ENCODE measurements at regions not wholly inside any gene's neighbourhood (a gene's known extent, or its start where the extent isn't known, plus 50 kb on each side); places are given as distances from the start of the nearest gene placed in this dataset.
"Not testable (repeated sequence)": the region's sequence is repeated elsewhere in the genome, so short reads cannot be mapped to it uniquely, and the experiment has no call there.

GRCh38 chr4:32824336-32824735 is 2104.2 kb downstream of the PCDH7 start:
- no peak for DNase-seq

GRCh38 chr4:32826169-32826568 is 2106.0 kb downstream of the PCDH7 start:
- no peak for DNase-seq

DNA sequence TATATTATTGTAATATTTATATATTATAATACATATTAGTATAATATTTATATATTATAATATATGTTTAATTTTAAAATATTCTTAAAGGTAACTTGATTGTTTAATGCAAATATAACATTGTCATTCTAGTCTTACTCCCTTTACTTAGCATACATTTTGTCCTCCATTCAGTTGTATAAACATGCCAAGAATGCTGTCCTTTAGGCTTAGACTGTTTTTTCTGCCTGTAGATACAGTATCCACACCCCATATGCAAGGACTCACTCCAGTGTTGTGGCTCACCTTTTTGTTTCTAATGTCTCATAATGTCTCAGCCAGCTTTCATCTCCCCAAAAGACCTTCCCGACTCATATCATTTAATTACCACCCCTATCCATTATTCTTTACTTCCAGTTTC is 2110.0 kb downstream of the PCDH7 start:
- no peak for DNase-seq

DNA sequence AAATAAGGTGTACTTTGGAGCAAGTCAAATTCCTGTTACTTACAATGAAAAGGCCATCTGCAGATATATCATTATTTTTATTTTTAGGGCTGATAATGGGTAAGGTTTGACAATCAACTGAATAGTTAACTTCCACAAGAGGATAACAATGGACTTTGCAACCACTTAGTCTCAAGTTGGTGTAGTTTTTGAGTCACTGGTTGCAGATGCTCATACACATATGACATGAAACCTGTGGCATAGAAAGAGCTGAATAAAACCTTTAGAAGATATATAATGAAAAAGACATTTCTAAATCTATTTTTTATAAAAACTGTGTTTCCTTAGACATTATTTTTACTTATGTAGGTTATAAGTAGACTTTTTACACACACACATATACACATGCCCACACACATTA is 2110.9 kb downstream of the PCDH7 start:
- no peak for DNase-seq

DNA sequence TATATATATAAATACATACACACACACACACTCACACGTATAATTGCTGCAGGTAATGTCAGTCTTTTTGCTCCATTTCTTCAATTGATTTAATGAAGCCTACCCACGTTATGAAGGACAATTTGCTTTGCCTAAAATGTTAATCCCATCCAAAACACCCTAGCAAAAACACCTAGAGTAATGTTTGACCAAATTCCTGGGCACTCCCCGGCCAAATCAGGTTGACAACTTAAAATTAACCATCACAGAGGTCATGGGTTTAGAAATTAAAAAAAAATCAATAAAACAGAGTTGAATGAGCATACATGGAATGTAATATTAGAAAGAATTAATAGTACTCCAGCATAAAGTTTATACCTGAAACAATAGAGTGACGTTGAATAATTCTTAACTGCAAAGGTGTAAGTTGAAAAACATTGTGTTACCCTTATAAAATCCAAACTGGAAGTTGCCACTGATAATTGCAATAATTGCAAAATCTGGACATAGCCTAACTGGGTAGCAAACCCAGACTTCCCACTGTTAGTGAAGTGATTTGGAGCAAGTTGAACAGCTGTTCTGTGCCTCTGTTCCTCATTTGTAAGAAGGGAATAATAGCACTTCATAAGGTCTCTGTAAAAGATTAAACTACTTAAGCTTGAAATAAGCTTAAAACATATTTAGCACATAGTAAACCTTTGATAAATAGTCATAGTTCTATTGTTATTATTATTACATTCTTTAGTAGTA is 2120.5 kb downstream of the PCDH7 start:
- no peak for DNase-seq

DNA sequence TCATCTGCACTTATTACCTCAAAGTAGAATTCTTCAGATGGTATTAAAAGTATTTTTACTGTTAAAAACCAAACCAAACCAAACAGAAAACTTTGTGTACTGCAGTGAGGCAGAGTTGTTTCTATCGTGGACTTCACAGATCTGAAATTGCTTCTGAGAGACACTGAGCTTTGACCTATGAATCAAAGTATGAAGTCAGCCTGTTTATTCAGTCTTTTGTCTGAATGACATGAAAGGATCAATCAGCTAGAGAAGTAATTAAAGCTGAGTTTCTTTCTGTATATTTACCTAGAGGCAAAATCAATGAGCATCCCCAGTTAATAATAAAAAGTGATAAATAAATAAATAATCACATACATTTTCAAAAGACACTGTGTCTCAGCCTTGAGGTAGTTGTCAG is 2121.0 kb downstream of the PCDH7 start:
- DNase-seq = no peak

- no peak for DNase-seq
Observed at GRCh38 chr4:32847461-32847860, 2127.3 kb downstream of the PCDH7 start.

DNA sequence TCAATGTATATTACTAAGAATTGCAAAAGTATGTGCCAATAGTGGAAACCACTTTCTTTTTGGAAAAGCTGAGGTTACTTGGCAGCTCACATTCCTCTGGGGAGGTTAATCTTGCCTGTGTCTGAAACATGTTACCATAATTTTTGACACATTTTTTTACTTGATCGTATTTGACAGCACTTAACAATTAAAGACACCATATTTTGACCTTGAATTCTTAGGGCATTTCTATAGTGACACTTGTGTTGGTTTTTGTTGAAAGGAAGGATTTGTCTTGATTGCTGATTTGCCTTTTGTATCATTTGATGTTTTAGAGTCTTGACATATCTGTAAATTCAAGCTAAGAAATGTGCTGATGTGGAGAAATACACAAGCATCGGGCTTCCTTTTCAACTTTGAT is 2135.5 kb downstream of the PCDH7 start:
- no peak for DNase-seq

DNA sequence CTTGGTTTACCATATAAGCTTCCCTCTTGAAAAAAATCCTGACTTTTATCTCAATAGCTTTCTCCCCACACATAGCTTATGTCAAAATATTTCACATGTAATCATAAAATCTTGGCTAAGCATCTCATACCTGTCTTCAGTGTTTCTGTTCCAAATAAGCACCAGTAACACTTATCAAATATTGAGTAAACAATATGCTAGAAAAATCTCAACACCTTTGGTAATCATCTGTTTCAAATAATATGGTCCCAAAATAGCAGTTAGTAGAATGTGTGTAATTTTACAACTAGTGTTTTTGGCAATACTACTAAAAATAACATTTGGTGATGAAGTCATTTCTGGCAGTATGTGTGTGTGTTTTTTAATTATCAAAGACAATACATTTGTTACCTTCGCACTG is 2138.2 kb downstream of the PCDH7 start:
- no peak for DNase-seq

GRCh38 chr4:32858971-32859370 is 2138.8 kb downstream of the PCDH7 start:
- DNase-seq = no peak

DNA sequence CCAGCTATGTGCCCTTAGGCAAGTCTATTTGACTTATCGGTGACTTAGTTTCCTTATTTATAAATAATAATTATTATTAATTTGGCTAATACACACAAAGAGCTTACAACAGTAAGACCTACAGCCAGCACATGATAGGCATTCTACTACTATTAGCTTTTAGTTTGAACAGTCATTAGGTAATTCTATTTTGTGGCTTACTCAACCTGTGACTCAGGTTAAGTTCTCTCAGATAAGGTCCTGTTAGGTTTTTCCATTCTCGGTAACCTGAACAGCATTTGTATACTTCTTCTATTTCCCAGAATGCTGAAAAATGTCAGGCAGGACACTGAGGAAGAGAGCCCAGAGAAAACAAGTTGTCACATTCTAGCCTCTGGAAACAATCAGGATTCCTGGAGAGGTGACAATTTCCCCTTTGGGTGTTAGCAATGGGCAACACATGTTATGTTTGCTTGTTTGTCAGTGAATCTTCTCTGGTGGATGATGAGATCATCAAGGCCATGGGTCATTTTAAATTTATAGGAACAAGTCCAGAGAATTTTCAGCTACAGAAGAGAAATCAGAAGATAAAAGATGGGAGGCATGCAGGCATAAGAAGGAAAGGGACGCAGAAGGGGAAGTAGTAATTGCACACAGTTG is 2144.7 kb downstream of the PCDH7 start:
- no peak for DNase-seq

DNA sequence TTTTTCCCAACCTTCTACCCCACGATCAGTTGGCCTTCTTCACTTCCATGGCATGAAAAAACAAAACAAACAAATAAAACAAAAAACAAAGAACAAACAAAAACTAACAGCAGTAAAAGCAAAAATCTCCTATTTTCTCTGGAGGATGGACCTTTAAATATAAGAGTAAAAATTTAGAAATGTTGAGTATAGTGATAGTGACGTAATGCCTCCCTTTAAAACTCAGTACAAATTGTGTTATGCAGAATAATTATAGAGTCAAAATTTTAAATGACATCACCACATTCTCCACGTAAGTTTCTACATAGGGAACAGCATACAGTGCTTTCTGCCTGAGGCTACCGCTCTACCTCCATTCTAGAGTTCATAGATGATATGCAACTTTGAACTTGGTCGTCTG is 2156.4 kb downstream of the PCDH7 start:
- DNase-seq = no peak

GRCh38 chr4:32879913-32880312 is 2159.7 kb downstream of the PCDH7 start:
- DNase-seq = no peak

DNA sequence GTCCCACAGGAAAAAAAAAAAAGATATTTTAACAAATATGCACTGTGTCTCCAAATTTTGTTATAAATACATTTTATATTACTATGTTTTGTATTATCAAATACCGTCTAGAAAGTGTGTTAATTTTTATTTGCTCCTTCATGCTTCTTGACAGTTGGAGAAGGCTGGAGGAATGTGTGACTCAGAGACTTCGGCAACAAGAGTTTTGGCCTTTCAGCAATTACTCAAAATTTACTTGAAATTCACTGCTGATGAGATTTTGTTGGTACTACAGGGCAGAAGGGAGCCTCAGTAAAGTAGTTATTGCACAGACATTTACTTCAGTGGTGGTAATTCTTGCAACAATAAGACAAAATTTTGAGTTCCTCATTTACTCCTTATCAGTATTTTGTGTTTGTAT is 2164.0 kb downstream of the PCDH7 start:
- no peak for DNase-seq

- DNase-seq = no peak
Observed at GRCh38 chr4:32890398-32890797, 2170.2 kb downstream of the PCDH7 start.

- no peak for DNase-seq
Observed at GRCh38 chr4:32909053-32909452, 2188.9 kb downstream of the PCDH7 start.

DNA sequence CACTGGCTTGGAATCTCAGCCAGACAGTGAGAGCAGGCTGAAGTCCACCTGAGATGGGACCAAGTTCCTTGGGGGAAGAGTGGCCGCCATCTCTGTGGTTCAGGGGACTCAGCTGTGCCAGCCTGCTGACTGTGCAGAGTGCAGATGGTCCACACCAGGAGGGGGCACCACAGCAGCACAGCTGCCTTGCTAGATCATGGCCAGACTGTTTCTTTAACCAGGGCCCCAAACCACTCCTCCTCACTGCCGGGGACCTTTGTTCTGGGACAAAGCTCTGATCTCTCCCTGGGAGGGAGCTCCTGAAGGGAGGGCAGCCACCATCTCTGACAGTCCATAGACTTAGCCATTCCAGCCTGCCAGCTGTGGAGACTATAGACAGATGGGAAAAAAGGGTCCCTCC is 2189.6 kb downstream of the PCDH7 start:
- no peak for DNase-seq

DNA sequence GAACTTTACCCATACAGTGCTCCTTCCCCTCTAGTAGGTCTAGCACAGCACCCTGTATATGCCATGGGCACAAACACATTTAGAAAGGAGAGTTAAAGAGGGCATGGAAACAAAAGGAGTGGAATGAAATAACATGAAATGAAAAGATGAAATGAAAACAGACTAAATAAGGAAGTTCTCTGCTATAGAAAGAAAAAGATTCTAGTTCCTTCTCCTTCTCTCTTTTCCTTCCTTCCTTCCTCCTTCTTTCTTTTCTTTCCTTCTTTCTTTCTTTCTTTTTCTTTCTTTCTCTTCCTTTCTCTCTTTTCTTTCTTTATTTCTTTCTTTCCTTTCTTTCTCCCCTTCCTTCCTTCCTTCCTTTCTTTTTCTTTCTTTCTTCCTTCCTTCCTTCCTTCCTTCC is 2197.4 kb downstream of the PCDH7 start:
- no peak for DNase-seq

GRCh38 chr4:32929796-32930699 is 2209.9 kb downstream of the PCDH7 start:
- no peak for DNase-seq

DNA sequence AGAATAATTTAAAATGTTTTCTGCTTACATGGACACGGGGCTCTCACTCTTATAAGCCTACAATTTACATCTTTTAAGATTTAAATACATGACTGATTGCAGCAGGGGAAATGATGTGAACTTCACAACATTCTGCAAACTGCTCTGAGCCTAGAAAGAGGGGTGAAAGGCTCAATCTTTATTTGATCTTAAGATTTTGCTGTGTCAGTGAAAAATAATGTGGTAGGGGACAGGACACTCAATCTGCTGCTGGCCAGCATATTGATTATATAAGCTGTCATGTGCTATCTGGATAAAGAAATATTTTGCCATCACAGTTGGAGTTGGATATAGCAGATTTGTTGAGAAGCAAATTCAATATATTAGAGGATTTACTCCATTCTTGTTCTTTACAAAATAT is 2210.5 kb downstream of the PCDH7 start:
- DNase-seq = no peak

GRCh38 chr4:32931475-32931874 is 2211.3 kb downstream of the PCDH7 start:
- no peak for DNase-seq

DNA sequence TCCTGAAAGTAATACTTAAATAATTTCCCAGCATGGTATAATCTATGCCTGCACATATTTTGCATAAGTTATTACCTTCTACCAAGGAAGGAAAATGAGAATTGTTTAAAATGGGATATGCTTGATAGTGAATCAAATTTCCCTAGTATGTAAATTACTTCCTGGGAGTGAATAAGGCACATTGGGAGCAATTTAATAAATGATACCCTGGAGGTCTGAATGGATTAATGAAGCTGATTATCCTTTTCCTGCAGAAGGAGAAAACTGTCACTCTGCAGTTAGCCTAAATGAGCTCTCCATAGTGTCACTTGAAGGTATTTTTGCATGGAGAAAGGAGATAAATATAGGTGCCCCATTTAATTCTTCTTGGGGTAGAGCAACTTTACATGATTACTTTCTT is 2212.0 kb downstream of the PCDH7 start:
- no peak for DNase-seq

DNA sequence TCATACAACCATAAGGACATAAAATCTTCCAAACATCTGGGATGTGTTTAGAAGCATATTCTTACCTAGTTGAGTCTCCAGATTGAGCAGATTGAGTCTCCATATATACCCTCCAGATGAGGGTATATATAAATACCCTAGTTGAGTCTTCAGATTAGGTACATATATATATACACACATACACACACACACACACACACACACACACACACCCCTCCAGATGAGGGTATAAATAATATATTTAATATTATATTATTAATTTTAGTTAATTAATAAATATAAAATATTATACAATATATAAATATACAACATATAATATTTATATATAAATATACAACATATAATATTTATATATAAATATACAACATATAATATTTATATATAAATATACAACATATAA is 2219.1 kb downstream of the PCDH7 start:
- not testable (repeated sequence) for DNase-seq

GRCh38 chr4:32950866-32951265 is 2230.7 kb downstream of the PCDH7 start:
- DNase-seq = no peak
